IPS DF 4.7 (cell line): ENCODE measurements at regions not wholly inside any gene's neighbourhood (a gene's known extent, or its start where the extent isn't known, plus 50 kb on each side); places are given as distances from the start of the nearest gene placed in this dataset.

Experiments
- DNase-seq: peaks from one replicate; pipeline ENCODE4 v3.0.0-alpha.2; 2013; ENCODE audit warnings: low spot score; ENCODE audit errors: extremely low read depth

DNA sequence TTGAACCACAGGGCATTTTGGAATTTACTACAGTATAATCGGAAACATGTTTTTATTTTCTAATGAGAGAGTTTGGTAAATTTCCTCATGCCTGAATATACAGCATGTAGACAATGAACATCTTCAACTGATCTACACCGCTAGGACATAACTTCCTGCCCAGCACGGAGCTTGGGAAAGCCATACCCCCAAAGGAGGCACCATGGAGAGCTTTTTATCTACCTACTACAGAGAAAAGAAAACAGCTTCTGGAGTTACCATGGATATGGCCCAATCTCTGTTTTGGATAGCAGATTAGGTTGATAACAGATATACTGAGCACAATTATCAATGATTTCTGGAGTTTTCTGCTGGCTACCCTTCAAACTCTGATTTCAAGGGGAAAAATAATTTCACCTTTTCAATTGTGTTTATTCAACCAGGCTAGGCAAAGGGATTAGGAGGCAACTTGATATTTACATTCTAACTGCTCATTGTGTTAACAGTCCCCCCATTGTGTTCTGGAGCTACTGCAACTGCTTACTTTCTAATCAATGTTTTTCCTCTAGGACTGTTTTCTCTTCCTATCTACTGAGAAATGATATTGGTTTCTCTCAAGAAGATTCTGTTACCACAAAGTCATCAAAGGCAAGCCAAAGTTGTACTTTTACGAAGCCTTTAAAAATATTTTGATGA, 123.0 kb upstream of the ARHGAP28 start:
- no peak for DNase-seq

DNA sequence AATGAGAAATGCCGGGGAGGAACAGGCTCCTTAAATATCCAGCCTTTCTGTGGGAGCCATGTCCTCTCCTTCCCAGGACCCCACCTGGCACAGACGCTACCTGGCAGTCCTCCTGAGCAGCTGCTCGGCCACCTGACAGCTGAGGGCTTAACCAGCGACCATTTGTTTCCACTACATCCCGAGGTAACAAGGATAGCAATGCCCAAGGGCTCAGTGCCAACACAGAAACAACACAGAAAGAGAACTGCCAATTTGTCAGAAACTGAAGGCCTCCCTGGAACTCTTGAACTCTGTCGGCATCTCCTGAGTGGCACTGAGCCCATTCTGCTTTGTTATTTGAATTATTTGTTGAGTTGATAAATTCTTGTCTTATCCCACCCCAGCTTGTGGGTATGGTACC, 122.2 kb upstream of the ARHGAP28 start:
- DNase-seq, result no peak

GRCh38 chr18:6609666-6610264, 119.8 kb upstream of the ARHGAP28 start:
- DNase-seq, result no peak

DNA sequence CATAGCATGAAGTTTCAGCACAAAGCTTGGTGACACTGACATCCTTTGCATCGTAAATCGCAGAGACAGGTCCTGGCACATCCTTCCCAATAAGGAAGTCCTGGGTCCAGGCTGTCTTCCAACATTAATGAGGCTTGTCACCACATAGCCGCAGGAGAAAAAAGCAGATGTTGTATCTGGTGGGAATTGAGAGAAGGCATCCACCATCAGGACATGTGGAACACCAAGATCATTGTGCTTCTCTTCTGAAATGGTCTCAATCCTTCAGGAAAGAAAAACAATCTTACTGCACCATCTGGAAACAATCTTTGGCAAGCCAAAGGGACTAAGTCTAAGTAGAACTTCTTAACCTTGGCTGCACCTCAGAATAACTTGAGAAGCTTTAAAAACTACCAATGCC, 119.0 kb upstream of the ARHGAP28 start:
- DNase-seq, result no peak

GRCh38 chr18:6613581-6613980, 115.9 kb upstream of the ARHGAP28 start:
- peak; percentile 64 for DNase-seq

- DNase-seq, result no peak
Measured at GRCh38 chr18:6614952-6615351, 114.6 kb upstream of the ARHGAP28 start.

DNA sequence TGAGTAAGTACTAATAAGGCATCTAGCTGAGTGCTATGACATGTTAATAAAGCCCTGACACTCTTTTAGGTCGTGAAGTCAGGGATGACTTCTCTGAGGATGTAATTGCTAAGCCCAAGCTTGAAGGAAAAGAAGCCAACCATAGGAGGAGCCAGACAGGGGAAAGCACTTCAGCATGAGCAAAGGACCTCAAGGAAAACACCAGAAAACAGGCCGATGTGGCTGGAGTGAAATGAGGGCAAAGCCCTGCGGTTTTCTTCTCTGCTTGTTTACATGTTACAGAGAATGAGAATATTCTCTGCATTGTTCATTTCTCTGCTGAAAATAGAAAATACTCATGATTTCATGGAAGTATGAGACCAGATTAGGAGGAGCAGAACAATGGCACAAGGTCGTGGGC, 112.5 kb upstream of the ARHGAP28 start:
- no peak for DNase-seq

DNA sequence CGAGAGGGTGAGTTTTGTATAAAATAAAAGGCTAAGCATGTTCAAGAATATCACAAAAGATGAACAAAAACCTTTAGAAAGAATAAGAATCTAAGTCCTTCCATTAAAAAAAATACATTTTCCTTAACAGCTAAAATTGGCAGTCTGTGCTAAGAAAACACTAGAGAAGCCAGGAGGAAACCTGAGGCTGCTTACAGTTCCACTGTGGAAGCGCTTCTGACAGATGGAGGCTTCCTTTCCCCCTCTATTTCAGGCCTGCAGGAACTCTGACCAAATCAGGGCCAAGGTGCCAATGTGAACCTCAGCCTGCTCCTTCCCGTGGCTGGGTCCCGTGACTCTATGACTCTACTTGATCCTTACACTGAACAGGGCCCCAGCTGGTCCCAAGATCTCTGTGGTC, 108.1 kb upstream of the ARHGAP28 start:
- no peak for DNase-seq

- DNase-seq, result no peak
Measured at GRCh38 chr18:6623278-6623677, 106.2 kb upstream of the ARHGAP28 start.

DNA sequence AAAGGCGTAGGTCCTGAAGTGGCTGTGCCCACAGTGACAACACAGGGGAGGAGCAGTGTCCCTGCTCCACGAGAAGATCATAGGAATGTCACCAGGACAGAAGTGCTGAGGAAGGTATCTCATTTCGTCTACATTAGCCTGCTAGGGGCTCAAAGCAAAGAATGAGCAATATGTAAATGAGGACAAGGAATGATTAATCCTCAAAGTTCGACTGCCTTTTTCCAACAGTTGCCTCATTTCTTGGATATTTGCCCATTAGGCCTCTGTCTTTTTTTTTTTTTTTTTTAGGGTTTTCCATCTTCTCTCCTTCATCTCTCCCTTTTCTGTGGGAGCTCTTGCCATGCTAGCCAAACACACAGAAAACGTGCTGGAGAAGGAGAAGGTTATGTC, 105.2 kb upstream of the ARHGAP28 start:
- DNase-seq, result no peak

DNA sequence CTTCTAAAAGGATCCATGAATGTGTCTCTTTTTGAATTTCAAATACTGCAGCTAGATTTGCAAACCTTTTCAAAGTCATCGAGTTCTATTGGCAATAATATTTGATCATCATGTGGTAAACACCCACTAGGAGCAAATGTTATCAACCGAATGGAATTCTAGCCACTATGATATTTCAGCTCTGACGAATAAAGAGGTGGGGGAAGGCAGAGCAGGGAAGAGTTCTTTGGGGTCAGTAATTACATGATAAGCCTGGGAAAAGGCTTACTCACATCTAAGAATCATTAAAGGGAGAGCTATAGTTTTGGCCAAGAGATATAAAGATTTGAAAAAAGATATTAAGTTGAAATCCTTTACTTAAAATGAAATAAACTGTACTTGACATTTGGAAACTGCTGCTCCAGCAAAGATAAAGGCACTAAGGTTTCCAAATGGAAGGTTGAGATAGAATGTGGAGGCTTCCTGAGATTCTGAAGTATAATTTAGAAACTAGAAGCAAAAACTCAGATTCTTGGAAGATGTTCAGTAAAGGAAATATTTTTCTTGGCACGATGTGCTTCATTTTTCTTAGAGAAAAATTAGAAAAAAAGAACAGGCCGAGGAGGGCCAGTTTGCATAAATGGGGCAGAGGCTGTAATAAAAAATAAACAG, 104.7 kb upstream of the ARHGAP28 start:
- DNase-seq, result no peak

GRCh38 chr18:6625481-6625880, 104.0 kb upstream of the ARHGAP28 start:
- no peak for DNase-seq

DNA sequence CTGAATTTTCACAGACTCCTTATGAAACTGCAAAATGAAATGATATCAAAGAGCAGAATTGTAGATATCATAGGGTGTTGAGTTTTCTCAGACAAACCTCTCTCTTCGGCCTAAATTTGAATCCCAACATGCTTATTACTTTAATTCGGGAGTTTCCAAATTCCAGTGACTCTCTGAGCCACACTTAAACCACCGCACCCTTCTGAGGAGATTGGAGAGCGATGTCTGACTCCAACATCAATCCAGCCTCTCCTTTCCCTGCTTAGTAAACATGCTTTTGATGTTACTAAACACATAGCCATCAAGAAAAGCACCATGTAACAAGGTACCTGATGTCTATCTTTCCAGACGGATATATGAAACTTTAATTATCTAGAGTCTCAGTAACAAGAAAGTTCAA, 103.1 kb upstream of the ARHGAP28 start:
- no peak for DNase-seq

DNA sequence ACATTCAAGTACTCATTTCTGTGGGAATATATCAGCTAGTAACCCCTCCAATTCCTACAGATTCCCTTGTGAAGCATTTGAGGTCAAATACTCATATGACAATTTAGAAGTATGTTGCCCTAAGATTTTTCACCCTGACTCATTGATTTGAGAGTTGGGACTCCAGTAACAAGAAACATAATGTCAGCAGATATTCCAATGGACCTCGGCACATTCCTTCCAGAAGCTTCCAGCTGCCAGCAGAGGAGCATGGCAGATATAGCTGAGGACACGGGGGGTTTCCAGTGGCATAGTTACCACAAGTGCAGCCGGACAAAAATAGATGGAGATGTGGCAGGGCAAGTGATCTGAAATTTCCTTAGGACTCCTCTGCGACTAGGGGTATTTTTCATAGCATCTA, 101.9 kb upstream of the ARHGAP28 start:
- DNase-seq, result no peak

- DNase-seq, result no peak
Measured at GRCh38 chr18:6628187-6628586, 101.3 kb upstream of the ARHGAP28 start.

DNA sequence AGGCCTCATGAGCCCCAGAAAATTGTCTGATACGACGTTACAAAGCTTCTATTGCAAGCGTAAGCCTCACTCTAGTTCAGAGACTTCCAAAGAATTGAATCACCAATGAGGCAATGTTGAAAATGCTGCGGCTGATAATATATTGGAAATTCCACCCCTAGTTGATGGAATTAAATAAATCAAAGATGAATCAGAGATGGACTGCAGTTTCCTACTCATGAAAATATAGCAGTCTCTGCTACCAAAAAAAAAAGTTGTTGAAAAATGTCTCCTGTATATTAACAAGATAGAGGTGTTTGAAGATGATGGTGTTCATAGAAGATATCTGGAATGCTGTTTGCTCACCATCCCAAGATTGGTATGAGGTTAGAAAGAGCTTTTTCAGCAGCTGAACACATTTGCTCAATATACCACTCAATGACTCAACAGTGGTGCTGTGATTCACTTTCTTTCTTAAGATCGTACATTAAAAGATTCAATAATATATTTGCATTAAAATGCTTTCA, 99.8 kb upstream of the ARHGAP28 start:
- DNase-seq, result no peak

- DNase-seq, result peak; percentile 66
Measured at GRCh38 chr18:6633310-6633709, 96.2 kb upstream of the ARHGAP28 start.

DNA sequence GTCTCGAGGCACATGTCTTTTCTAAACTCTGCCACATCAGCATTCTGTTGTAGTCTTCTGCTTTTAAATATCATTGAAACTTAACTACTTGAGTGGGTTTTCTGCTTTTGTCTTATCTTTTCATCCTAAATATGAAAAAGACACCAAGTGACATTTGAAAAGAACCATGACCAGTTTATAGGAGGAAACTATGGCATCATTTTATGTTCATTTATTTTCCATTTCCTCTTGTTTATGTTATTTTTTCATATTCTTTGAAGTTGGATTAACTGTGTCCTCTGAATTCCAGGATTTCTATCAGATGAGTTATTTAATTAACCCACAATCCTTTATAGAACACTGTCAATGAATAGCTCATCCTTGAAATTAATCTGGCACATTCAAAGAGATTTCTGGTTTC, 93.4 kb upstream of the ARHGAP28 start:
- no peak for DNase-seq

- no peak for DNase-seq
Measured at GRCh38 chr18:6638447-6638846, 91.1 kb upstream of the ARHGAP28 start.

- no peak for DNase-seq
Measured at GRCh38 chr18:6639305-6639704, 90.2 kb upstream of the ARHGAP28 start.

DNA sequence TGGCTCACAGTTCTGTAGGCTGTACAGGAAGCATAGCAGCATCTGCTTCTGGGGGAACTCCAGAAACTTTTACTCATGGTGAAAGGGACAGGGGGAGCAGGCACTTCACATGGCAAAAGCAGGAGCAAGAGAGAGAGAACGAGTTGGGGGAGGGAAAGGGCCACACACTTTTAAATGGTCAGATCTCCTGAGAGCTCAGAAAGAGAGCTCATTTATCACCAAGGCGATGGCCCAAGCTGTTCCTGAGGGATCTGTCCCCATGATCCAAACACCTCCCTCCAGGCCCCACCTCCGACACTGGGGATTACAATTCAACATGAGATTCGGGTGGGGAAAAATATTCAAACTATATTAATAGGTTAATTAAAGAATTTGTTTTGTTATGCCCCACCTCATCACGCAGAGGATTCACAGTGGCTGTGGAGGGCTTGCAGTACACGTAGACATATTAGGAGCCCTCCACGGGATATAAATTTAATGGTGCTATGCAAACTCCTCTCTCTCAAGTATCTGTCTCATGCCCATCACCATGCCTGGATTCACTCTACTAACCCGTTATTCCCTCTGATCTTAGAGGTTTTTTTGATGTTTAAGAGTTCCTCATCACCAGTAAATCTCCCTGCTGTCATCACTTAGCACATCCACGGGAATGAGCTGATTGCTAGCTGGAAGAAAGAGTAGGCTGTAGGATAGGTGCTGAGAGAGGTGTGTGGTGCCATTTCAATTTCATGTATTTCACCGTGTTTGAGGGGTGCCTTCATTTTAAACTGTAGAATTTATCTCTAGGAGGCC, 84.5 kb upstream of the ARHGAP28 start:
- DNase-seq, result no peak

GRCh38 chr18:6646801-6647200, 82.7 kb upstream of the ARHGAP28 start:
- no peak for DNase-seq
